NCI-H524 (cell line): ENCODE measurements at regions not wholly inside any gene's neighbourhood (a gene's known extent, or its start where the extent isn't known, plus 50 kb on each side); places are given as distances from the start of the nearest gene placed in this dataset.

Experiments
- DNase-seq, 2 experiments: peaks; one replicate each; lab custom pipeline; 2025; lab: John Stamatoyannopoulos, UW

- no peak for DNase-seq
Measured at GRCh38 chr15:69656271-69657030, 203.8 kb downstream of the RPLP1 start.

GRCh38 chr15:69657626-69658025 is 205.0 kb downstream of the RPLP1 start:
- DNase-seq = no peak

- DNase-seq = no peak
Measured at GRCh38 chr15:69658411-69658945, 205.9 kb downstream of the RPLP1 start.

- DNase-seq = no peak
Measured at GRCh38 chr15:69659454-69660050, 206.9 kb downstream of the RPLP1 start.

GRCh38 chr15:69660114-69660513 is 207.5 kb downstream of the RPLP1 start:
- DNase-seq = no peak

- DNase-seq = no peak
Measured at GRCh38 chr15:69660658-69661405, 208.2 kb downstream of the RPLP1 start.

GRCh38 chr15:69661446-69661845 is 208.8 kb downstream of the RPLP1 start:
- DNase-seq = no peak

GRCh38 chr15:69661871-69662644 is 209.4 kb downstream of the RPLP1 start:
- DNase-seq = no peak

- no peak for DNase-seq
Measured at GRCh38 chr15:69662645-69663000, 210.0 kb downstream of the RPLP1 start.

- DNase-seq = no peak
Measured at GRCh38 chr15:69663441-69663840, 210.8 kb downstream of the RPLP1 start.

GRCh38 chr15:69663982-69664381 is 211.4 kb downstream of the RPLP1 start:
- no peak for DNase-seq

- DNase-seq = no peak
Measured at GRCh38 chr15:69664572-69665571, 212.3 kb downstream of the RPLP1 start.

GRCh38 chr15:69665641-69666111 is 213.1 kb downstream of the RPLP1 start:
- DNase-seq = peak; percentile 40 to 76

- DNase-seq = no peak
Measured at GRCh38 chr15:69666441-69666882, 213.8 kb downstream of the RPLP1 start.

- DNase-seq = no peak
Measured at GRCh38 chr15:69666921-69667811, 214.5 kb downstream of the RPLP1 start.

GRCh38 chr15:69668039-69668705 is 215.6 kb downstream of the RPLP1 start:
- peak; percentile 70 to 87 for DNase-seq

- DNase-seq = no peak
Measured at GRCh38 chr15:69668963-69669362, 216.3 kb downstream of the RPLP1 start.

GRCh38 chr15:69669446-69669845 is 216.8 kb downstream of the RPLP1 start:
- DNase-seq = no peak
